ENCODE measurements at regions not wholly inside any gene's neighbourhood (a gene's known extent, or its start where the extent isn't known, plus 50 kb on each side); places are given as distances from the start of the nearest gene placed in this dataset.

- TF ChIP-seq EZH2phosphoT487 (IDR thresholded peaks at IDR 0.05; ENCODE audit: borderline replicate concordance, low read length), result no peak
- TF ChIP-seq, protein P1, sequence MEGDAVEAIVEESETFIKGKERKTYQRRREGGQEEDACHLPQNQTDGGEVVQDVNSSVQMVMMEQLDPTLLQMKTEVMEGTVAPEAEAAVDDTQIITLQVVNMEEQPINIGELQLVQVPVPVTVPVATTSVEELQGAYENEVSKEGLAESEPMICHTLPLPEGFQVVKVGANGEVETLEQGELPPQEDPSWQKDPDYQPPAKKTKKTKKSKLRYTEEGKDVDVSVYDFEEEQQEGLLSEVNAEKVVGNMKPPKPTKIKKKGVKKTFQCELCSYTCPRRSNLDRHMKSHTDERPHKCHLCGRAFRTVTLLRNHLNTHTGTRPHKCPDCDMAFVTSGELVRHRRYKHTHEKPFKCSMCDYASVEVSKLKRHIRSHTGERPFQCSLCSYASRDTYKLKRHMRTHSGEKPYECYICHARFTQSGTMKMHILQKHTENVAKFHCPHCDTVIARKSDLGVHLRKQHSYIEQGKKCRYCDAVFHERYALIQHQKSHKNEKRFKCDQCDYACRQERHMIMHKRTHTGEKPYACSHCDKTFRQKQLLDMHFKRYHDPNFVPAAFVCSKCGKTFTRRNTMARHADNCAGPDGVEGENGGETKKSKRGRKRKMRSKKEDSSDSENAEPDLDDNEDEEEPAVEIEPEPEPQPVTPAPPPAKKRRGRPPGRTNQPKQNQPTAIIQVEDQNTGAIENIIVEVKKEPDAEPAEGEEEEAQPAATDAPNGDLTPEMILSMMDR (IDR thresholded peaks at IDR 0.05; ENCODE audit: low read depth, low read length, poor library complexity, severe bottlenecking), result no peak
- Histone ChIP-seq H3K4me3 (ENCODE audit: low read length) (no peak overlapping the region), H3F3A (ENCODE audit: control insufficient read depth, insufficient read depth) (no peaks in the 10 kb centered on the region), H3K79me2 (ENCODE audit: control insufficient read depth, low read length) (no peaks in the 10 kb centered on the region), H3K27me3 (ENCODE audit: control insufficient read depth, low read length) (no peaks in the 10 kb centered on the region), H3K4me1 (ENCODE audit: control insufficient read depth, low read length) (peaks cover 11% of the 10 kb centered on the region), H4K20me1 (ENCODE audit: control insufficient read depth, insufficient read depth, low read depth, low read length) (no peaks in the 10 kb centered on the region), H3K36me3 (ENCODE audit: control insufficient read depth, low read length) (no peaks in the 10 kb centered on the region), H3K4me2 (ENCODE audit: low read length) (no peak overlapping the region), H3K9me2 (replicated peaks; ENCODE audit: control insufficient read depth, low read length) (no peaks in the 10 kb centered on the region), H3K9me3 (ENCODE audit: control insufficient read depth, insufficient read depth, low read length) (no peaks in the 10 kb centered on the region), H3K27ac (ENCODE audit: low read depth, low read length) (no peak overlapping the region)
Observed at GRCh38 chr3:30349507-30349906, 256.9 kb upstream of the TGFBR2 start.

GRCh38 chr3:30350011-30350410, 256.4 kb upstream of the TGFBR2 start:
- TF ChIP-seq, protein P1 (IDR thresholded peaks at IDR 0.05; ENCODE audit: low read depth, low read length, poor library complexity, severe bottlenecking), result no peak
- no peak for TF ChIP-seq EZH2phosphoT487 (IDR thresholded peaks at IDR 0.05; ENCODE audit: borderline replicate concordance, low read length)
- no peaks in the 10 kb centered on the region for H3K36me3 ChIP-seq (ENCODE audit: control insufficient read depth, low read length)
- H3K9me3 ChIP-seq (ENCODE audit: control insufficient read depth, insufficient read depth, low read length), result no peaks in the 10 kb centered on the region
- H3K4me2 ChIP-seq (ENCODE audit: low read length), result no peak overlapping the region
- no peaks in the 10 kb centered on the region for H3K27me3 ChIP-seq (ENCODE audit: control insufficient read depth, low read length)
- no peaks in the 10 kb centered on the region for H3K79me2 ChIP-seq (ENCODE audit: control insufficient read depth, low read length)
- H3K9me2 ChIP-seq (replicated peaks; ENCODE audit: control insufficient read depth, low read length), result no peaks in the 10 kb centered on the region
- no peaks in the 10 kb centered on the region for H3F3A ChIP-seq (ENCODE audit: control insufficient read depth, insufficient read depth)
- H3K27ac ChIP-seq (ENCODE audit: low read depth, low read length), result no peak overlapping the region
- no peak overlapping the region for H3K4me3 ChIP-seq (ENCODE audit: low read length)
- H3K4me1 ChIP-seq (ENCODE audit: control insufficient read depth, low read length), result peaks cover 14% of the 10 kb centered on the region
- H4K20me1 ChIP-seq (ENCODE audit: control insufficient read depth, insufficient read depth, low read depth, low read length), result no peaks in the 10 kb centered on the region

- Histone ChIP-seq H3K4me2 (ENCODE audit: low read length) (no peak overlapping the region), H3K4me1 (ENCODE audit: control insufficient read depth, low read length) (peaks cover 19% of the 10 kb centered on the region), H3K9me2 (replicated peaks; ENCODE audit: control insufficient read depth, low read length) (no peaks in the 10 kb centered on the region), H3K36me3 (ENCODE audit: control insufficient read depth, low read length) (no peaks in the 10 kb centered on the region), H3K79me2 (ENCODE audit: control insufficient read depth, low read length) (no peaks in the 10 kb centered on the region), H4K20me1 (ENCODE audit: control insufficient read depth, insufficient read depth, low read depth, low read length) (no peaks in the 10 kb centered on the region), H3K27me3 (ENCODE audit: control insufficient read depth, low read length) (no peaks in the 10 kb centered on the region), H3K9me3 (ENCODE audit: control insufficient read depth, insufficient read depth, low read length) (no peaks in the 10 kb centered on the region), H3K4me3 (ENCODE audit: low read length) (no peak overlapping the region), H3K27ac (ENCODE audit: low read depth, low read length) (no peak overlapping the region), H3F3A (ENCODE audit: control insufficient read depth, insufficient read depth) (no peaks in the 10 kb centered on the region)
- no peak for TF ChIP-seq EZH2phosphoT487 (IDR thresholded peaks at IDR 0.05; ENCODE audit: borderline replicate concordance, low read length)
- TF ChIP-seq, protein P1 (IDR thresholded peaks at IDR 0.05; ENCODE audit: low read depth, low read length, poor library complexity, severe bottlenecking), result no peak
Observed at GRCh38 chr3:30350901-30351300, 255.5 kb upstream of the TGFBR2 start.

All from DOHH2 (cell line).